GM18507 (cell line): ENCODE measurements at regions not wholly inside any gene's neighbourhood (a gene's known extent, or its start where the extent isn't known, plus 50 kb on each side); places are given as distances from the start of the nearest gene placed in this dataset.

Experiments used
- DNase-seq: peaks from one replicate; pipeline ENCODE4 v3.0.0; 2011; ENCODE audit warnings: low read depth; ENCODE audit not compliant: insufficient read length; ENCODE audit errors: extremely low spot score
- FAIRE-seq: peaks from 2 replicates; lab custom pipeline; 2011; peaks lifted over from hg19 to GRCh38; lab: Jason Lieb, UNC

DNA sequence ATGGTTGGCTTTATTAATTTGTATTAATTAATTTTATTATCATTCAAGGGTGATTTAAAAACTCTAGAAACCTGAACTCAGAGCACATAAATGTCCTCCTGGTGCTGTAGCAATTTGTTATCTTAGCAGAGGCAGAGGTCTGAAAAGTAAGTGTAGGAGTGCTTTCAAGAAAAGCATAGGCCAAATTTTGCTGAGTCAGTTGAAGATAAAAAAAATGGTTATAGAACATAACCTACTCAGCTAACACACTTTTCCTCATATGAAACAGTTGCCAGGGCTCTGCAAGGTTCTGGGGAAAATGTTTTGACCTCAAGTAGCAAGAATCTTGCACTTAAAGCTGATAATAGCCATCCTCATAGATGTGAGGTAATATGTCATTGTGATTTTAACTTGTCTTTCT, 53.5 kb upstream of the CHODL start:
- DNase-seq (no peak), FAIRE-seq (no peak)

DNA sequence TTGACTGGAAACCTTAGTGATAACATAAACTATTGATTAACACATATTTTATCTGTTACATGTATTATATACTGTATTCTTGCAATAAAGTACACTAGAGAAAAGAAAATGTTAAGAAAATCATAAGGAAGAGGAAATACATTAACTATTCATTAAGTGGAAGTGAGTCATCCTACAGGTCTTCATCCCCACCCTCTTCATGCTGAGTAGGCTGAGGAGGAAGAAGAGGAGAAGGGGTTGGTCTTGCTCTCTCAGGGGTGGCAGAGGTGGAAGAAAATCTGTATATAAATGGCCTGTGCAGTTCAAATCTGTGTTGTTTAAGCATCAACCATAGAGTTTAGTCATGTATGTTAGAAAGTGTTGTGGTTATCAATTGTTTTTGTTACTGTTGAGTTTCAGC, 66.1 kb upstream of the CHODL start:
- FAIRE-seq (no peak), DNase-seq (no peak)

DNA sequence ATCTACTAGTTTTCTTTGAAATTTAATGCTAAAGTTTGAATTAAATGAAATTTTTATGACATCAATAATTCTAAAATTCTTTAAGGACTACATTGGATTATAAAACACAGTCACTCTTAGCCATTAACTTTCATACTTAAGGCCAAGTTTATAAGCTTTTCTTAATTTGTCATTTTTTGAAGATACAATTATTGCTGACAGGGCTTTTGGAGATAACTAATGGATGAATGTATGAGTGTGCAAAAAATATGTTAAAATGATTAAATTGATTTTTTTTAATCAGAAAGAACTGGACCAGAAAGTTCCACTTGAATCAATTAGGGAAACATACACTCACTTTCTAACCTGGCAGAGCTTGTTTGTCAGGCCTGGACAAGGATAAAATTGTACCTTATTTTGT, 70.3 kb upstream of the CHODL start:
- DNase-seq: no peak
- FAIRE-seq: no peak

DNA sequence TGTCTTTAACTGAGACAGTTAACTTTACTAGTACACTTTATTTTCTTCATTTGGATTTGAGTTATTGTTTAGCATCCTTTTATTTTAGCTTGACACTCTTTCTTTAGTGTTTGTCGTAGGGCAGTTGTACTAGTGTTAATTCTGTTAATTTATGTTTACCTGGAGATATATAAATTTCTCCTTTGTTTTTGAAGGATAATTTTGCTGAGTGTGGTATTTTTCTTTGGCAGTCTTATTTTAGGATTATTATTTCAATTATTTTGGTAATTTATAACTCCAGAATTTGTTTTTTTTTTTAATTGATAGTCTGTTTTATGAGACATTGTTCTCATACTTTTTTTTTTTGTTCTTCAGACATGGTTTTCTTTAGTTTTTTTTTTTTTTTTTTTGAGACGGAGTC, 73.8 kb upstream of the CHODL start:
- FAIRE-seq: no peak

DNA sequence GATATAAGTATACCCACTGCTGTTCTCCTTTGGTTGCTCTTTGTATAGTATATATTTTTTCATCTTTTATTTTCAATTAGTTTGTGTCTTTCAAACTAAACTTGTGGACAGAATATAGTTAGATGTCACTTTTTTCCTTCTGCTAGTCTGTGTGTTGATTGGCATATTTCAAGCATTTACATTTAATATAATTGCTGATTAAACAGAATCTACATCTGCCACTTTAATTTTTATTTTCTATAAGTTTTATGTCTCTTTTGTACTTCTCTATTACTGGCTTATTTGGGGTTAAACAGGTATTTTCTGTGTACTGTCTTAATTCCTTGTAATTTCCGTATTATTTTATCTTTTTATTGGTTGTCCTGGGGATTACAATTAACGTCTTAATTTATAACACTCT, 74.4 kb upstream of the CHODL start:
- no peak for FAIRE-seq
- no peak for DNase-seq

More for the DNA sequence above, 73.8 kb upstream of the CHODL start:
- DNase-seq: no peak

DNA sequence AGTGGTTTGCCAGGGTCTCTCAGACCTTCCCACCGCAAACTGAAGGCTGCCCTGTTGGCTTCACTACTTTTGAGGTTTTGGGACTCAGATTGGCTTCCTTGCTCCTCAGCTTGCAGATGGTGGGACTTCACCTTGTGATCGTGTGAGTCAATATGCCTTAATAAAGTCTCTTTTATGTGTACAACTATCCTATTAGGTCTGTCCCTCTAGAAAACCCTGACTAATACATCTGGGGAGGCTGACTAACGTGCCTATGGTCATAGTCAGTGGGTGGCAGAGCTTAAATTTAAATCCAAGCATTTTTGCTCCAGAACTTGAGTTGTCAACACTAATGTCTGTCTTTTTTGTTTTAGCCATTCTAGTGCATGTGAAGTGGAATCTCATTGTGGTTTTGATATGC, 76.5 kb upstream of the CHODL start:
- DNase-seq: no peak
- no peak for FAIRE-seq

DNA sequence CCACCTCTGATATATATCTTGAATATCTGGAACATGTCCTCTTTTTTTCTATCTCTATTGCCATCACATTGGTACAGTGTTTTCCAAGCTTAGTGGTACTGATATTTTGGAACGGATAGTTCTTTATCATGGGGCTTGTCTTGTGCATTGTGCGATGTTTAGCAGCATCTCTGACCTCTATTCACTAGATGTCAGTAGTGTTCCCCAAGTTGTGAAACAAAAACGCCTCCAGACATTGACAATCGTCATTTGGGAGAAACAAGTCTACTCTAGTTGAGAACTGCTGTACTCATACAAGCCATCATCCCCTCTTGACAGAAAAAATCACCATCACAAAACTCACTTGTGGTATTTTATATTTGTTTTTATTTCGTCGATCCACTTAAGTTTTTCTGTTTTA, 79.7 kb upstream of the CHODL start:
- FAIRE-seq: no peak
- DNase-seq: no peak

DNA sequence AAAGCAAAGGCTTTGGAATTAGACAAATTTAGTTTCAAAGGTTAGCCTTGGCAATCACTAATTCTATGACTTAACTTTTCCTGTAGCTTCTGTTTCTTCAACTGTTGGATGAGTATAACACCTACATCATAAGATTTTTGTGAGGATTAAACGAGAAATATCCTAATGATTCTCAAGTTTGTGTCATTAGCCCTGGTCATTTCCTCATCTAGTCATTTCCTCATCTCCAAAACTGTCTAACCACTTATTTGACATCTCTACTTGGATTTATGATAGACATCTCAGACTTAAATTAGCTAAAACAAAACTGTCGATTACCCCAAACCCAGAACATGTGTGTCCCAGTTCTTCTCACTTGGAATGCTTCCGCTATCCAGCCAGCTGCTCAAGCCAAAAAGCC, 80.2 kb upstream of the CHODL start:
- DNase-seq: no peak
- FAIRE-seq: no peak

DNA sequence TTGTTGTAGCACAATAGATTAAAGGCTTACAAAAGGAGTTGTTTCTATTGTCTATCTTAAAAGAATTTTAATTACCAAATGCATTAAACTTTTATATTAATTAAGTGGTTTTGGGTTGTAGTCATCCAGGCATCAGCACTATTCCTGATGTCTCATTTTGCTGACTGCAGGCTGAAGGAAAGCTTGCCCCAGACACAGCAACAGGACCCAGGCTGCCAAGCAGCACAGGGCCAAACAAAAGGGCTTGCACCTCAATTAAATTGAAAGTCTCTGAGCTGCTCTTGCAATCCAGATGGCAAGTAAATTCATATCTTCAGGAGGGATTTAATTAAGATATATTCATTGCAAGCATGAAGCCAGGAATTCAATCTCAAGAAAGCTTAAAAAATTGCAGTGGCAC, 80.7 kb upstream of the CHODL start:
- no peak for FAIRE-seq
- DNase-seq: no peak

DNA sequence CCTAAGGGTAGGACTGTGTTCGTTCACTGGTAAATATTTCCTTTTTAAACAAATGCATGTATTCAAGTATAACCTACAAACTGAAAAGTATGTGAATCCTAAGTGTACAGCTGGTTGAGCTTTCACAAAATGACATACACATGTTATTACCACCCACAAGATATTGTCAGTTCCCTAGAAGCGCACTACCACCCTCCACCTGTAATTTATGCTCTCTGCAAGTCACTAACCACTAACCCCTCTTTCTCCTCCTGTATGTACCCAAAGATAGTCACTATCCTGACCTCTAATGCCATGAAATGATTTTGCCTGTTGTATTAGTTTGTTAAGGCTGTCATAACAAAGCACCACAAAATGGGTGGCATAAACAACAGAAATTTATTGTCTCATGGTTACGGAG, 82.8 kb upstream of the CHODL start:
- FAIRE-seq: no peak
- no peak for DNase-seq

DNA sequence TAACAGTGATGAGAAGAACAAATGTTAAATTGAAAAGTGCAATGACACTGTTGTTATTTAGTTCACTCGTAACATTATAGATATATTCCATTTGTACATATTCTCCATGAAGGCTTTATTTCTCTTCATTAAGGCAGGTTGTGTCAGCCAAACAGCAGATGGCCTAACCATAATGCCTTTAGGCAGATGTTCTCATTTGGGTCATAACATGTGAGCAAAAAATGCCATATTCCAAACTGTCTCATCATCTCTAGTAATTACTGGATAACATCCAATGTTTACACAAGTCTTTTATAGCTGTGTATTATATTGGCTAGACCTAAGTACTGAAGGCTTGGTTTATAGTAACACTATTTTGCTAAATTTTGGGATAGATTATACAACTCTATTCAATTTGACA, 87.2 kb upstream of the CHODL start:
- FAIRE-seq (no peak), DNase-seq (no peak)

DNA sequence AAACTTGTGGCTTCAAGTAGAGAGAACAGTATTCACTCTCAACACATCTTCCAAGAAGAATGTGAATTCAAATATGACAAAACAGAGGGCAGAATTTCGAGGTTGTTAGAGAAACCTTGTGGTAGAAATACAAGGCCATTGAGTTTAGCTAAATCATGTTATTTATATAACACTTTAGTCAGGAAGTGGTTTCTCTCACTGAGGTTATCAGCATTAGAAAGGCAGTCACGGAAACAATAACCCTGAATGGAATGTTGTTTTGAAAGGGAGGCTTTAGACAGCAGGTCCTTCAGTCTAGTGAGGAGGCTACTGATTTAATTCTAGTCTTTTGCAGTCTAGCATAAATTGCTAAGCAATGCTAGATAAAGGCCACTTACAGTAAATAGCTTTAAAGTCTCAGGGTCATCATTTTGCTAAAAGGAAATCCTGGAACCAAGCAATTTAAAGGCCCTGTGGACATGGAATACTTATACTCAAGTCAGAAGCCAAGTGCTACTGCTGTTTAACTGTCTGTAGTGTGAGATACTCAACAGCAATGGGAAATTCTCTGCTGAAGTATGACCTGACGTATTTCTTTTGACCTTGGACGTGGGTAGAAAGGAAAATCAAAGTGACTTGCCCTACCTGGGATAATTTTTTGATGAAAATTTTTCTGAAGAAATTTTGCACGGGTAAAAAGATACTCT, 89.0 kb upstream of the CHODL start:
- DNase-seq (no peak), FAIRE-seq (no peak)

DNA sequence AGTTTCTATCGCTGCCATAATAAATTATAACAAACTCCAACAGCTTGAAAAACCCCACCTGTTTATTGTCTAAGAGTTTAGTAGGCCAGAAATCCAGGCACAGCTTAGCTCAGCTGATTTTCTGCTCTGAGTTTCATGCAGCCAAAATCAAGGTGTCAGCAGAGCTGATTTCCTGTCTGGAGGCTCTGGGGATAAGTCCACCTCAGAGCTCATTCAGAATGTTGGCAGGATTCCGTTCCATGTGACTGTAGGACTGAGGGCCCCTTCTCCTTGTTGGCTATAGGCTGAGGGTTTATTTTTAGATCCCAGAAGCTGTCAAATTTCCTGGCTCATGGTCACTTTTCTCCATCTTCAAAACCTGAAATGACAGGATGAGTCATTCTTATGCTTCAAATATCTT, 91.6 kb upstream of the CHODL start:
- no peak for FAIRE-seq
- DNase-seq: no peak

DNA sequence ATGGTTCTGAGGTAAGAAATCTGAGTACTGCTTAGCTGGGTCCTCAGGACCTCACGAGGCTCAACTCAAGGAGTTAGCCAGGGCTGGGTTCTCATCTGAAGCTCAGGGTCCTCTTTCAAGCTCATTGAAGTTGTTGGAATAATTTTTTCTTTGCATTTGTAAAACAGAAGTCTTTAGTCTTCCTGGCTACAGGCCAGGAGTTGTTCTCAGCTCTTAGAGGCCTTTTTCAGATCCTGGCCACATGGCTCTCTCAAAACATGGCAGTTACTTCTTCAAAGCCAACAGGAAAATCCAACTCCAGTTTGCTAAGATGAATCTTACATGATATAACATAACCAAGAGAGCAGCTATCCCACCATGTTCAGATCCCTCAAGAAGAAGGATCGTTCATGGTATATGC, 92.3 kb upstream of the CHODL start:
- DNase-seq (no peak), FAIRE-seq (no peak)

DNA sequence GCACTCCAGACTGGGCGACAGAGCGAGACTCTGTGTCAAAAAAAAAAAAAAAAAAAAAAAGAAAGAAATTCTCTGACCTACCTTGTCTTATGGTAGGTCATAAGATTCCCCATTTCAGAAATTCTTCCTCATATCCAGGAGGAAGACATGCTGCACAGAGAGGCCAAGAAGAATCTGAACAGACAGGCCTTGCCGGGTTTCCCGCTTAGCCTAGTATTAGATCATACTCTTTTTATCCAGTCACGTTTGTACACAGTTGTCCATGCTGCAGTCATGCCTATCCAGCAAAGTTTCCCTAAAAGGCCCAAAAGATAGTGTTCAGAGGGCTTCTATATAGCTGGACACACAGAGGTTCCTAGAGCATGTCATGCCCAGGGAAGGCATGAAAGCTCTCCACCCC, 93.6 kb upstream of the CHODL start:
- DNase-seq (no peak), FAIRE-seq (no peak)

DNA sequence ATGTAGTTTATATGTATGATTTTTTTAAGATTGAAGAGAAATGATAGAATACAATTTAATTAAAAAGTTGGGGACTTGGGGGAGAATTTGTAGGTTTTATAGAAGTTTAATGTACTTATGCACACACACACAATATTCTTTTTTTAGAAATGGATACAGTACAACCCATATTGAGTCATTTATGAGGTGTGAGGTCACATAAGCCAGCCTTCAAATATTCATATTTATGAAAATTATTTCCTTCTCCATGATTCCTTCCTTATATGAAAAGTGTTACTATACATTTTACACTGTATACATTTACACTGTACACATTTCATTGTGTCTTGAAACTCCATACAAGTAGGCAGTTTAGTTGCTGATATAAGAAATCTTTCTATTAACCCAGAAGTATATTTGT, 96.2 kb upstream of the CHODL start:
- DNase-seq (no peak), FAIRE-seq (no peak)

DNA sequence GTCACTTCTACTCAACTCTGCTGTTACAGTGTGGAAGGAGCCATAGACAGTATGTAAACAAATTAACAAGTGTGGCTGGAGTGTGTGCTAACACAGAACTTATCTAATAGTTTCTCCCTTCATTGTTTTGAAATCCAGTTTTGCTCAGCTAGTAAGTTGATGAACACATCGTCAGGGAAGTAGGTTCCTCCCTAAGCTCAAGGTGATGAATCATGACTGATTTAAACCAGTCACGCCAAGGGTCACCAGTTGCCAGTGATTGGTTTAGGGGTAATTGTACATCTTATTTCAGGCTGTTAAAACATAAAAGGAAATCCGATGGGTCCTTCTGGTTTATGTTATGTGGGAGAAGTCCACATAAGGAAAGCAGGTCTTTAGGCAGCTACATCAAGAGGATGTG, 97.0 kb upstream of the CHODL start:
- FAIRE-seq (no peak), DNase-seq (no peak)

DNA sequence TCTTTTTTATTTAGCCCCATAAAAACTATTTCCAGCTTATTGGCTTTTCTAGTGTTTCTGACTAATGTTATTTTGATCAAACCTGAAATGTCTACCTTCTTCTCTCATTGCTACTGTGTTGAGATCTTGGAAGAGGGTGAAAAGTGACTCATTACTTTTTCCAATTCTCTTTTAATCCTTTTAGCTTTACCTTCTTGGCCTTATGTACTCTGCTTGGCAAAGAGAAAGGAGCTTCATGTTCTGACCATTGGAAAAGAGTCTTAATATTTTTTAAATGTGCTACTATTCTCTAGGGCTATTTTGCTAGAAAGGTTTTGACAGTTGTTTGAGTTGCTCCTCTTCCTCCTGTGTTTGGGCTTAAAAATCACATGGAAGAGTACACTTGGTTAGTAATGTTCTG, 97.8 kb upstream of the CHODL start:
- FAIRE-seq (no peak), DNase-seq (no peak)

DNA sequence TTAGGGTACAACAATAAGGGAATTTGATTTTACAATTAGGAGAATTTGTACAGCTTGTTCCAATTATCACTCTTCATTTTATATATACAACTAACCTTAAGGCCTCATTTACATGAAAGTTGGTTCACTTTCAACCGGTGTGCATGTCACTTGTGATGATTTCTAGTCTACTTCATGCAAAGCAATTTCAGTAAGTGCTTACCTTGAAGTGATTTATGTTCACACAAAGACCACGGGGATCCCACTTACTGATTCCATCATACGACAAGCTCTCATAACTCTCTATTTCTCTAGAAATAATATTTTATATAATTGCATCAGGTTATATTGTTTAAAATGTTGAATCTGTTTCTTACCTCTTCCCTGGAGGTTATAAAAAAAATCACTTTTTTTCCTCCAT, 100.3 kb upstream of the CHODL start:
- no peak for FAIRE-seq
- no peak for DNase-seq

DNA sequence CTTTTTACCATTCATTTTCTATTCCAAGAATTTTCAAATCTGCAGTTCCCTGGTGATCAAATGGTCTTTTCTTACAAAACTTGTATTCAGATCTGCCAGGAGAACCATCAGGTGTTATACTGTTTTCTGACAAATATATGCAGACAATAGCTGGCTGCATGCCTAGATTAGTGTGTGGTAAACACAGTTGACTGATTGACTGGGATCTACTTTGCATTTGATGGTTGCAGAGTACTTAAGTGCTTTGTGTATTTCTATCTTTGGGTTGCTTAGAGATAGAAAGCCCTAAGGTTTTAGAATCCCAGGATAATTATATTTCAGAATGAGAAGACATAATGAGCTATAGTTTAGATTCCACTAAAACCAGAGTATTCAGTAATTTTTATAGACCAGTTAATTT, 102.0 kb upstream of the CHODL start:
- DNase-seq (no peak), FAIRE-seq (no peak)

DNA sequence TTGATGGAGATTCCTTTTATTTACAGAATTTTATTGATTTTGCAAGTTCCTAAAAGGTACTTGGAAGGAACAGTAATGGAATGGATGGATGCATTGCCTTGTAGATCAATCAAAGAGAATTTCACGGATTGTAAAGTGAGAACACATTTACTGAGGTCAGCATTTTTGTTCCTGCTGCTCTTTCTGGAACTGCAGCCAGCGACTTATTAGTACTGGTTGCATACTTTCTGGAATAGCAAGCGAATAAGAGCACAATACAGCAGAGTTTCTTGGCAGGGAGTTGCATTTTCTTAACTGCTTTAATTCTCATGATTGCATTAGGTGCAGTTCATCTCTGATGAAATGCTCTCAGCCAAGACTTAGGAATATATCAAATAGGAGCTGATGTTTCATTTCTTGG, 106.1 kb upstream of the CHODL start:
- FAIRE-seq (no peak), DNase-seq (no peak)

DNA sequence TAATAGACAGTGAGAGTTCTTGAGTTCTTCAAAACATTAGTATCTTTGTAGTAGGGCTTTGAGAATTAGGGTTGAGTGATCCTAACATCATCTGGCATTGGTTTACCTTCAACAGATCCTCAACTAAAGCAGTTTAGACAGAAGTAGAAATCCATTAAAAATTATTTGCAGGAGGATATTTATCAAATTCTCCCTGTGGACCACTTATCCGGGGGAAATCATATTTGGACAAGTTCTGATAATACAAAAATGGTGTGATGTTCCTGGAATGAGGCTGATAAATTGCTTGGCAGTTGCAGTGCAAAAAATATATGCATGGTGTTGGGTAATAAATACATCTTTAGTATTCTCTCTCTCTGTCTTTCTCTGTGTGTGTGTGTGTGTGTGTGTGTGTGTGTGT, 115.1 kb upstream of the CHODL start:
- FAIRE-seq (no peak), DNase-seq (no peak)
